OCI-LY7 (cell line): ENCODE measurements at regions not wholly inside any gene's neighbourhood (a gene's known extent, or its start where the extent isn't known, plus 50 kb on each side); places are given as distances from the start of the nearest gene placed in this dataset.

Source experiments
- BruUV-seq: library from RNA; stranded (reverse); fragments of 400-500 nt; replicated peaks from 2 replicates; lab custom pipeline; 2021; lab: Mats Ljungman, UMichigan
- CTCF ChIA-PET: fragments of 300-600 bp; sonication (Branson Sonifier 250); formaldehyde crosslinking; loops from one replicate; lab custom pipeline; 2022; ENCODE audit warnings: antibody characterized with exemption; ENCODE audit not compliant: unreplicated experiment; lab: Charles Lee
- POLR2A ChIA-PET: fragments of 300-600 bp; sonication (Branson Sonifier 250); formaldehyde crosslinking; loops from one replicate; lab custom pipeline; 2022; ENCODE audit warnings: antibody characterized with exemption; lab: Charles Lee
- DNase-seq: peaks from one replicate; pipeline ENCODE4 v3.0.0-alpha.2; 2015; ENCODE audit warnings: low spot score
- H2AFZ ChIP-seq: fragments of 200-600 bp; sonication (generic), shearing (Covaris generic); 2 replicates; pipeline ENCODE4 v1.6.1; 2014; ENCODE audit warnings: mild to moderate bottlenecking, antibody characterized with exemption, low read length, moderate library complexity
- H3K27ac ChIP-seq: fragments of 200-600 bp; sonication (generic); 2 replicates; pipeline ENCODE4 v1.5.1; 2014; ENCODE audit warnings: mixed run types, low read depth, mild to moderate bottlenecking, moderate library complexity, low read length, inconsistent platforms; ENCODE audit not compliant: poor library complexity, severe bottlenecking
- H3K36me3 ChIP-seq: fragments of 200-600 bp; sonication (generic); 2 replicates; pipeline ENCODE4 v1.6.1; 2014; ENCODE audit warnings: mild to moderate bottlenecking, antibody characterized with exemption, low read length, moderate library complexity, mixed read lengths; ENCODE audit not compliant: insufficient read depth
- H3K4me1 ChIP-seq: fragments of 200-600 bp; sonication (generic); 2 replicates; pipeline ENCODE4 v1.5.1; 2014; ENCODE audit warnings: mild to moderate bottlenecking, low read length; ENCODE audit not compliant: insufficient read depth, poor library complexity, severe bottlenecking
- H3K4me2 ChIP-seq: fragments of 200-600 bp; sonication (generic); 2 replicates; pipeline ENCODE4 v1.6.1; 2014; ENCODE audit warnings: mild to moderate bottlenecking, low read length
- H3K4me3 ChIP-seq: fragments of 200-600 bp; sonication (generic); 2 replicates; pipeline ENCODE4 v1.5.1; 2014; ENCODE audit warnings: mild to moderate bottlenecking, low read depth, low read length; ENCODE audit not compliant: poor library complexity, severe bottlenecking
- H3K79me2 ChIP-seq: fragments of 200-600 bp; sonication (generic); 2 replicates; pipeline ENCODE4 v1.6.1; 2016; ENCODE audit warnings: low read depth, mild to moderate bottlenecking, low read length, moderate library complexity, mixed read lengths; ENCODE audit not compliant: insufficient read depth
- H3K9me2 ChIP-seq: fragments of 200-600 bp; sonication (generic); 2 replicates; pipeline ENCODE4 v1.6.1; 2016; ENCODE audit warnings: mild to moderate bottlenecking, low read length, mixed read lengths; ENCODE audit not compliant: insufficient read depth
- H3K9me3 ChIP-seq: fragments of 200-600 bp; sonication (generic); 2 replicates; pipeline ENCODE4 v1.6.1; 2014; ENCODE audit warnings: mild to moderate bottlenecking, mixed run types, low read length, mixed read lengths
- H4K20me1 ChIP-seq: fragments of 200-600 bp; sonication (generic); 2 replicates; pipeline ENCODE4 v1.6.1; 2014; ENCODE audit warnings: mild to moderate bottlenecking, antibody characterized with exemption, low read length, moderate library complexity, mixed read lengths; ENCODE audit not compliant: insufficient read depth
- EZH2phosphoT487 ChIP-seq: fragments of 200-600 bp; sonication (generic); IDR thresholded peaks from 2 replicates; pipeline ENCODE4 v1.6.1; 2018; ENCODE audit warnings: low read depth, borderline replicate concordance, mild to moderate bottlenecking, mixed run types, antibody characterized with exemption, low read length, moderate library complexity, mixed read lengths
- intact Hi-C: fragments of 100-400 bp; cut with micrococcal nuclease; formaldehyde crosslinking; loops from one replicate; pipeline ENCODE4 v1.10.0; 2022; ENCODE audit not compliant: unreplicated experiment
- TF ChIP-seq, protein P1 (sequence below): fragments of 200-600 bp; sonication (generic); conservative IDR thresholded peaks from 2 replicates; pipeline ENCODE4 v1.5.1; 2014; ENCODE audit warnings: mild to moderate bottlenecking, antibody characterized with exemption, low read length, moderate library complexity, mixed read lengths

GRCh38 chr3:164507886-164508285 lies 570.4 kb downstream of the SI start:
- intact Hi-C loops, result no loop called here
- BruUV-seq, result no TSS peak
- no peaks in the 10 kb centered on the region for H3K9me2 ChIP-seq
- TF ChIP-seq EZH2phosphoT487, result no peak
- TF ChIP-seq, protein P1, sequence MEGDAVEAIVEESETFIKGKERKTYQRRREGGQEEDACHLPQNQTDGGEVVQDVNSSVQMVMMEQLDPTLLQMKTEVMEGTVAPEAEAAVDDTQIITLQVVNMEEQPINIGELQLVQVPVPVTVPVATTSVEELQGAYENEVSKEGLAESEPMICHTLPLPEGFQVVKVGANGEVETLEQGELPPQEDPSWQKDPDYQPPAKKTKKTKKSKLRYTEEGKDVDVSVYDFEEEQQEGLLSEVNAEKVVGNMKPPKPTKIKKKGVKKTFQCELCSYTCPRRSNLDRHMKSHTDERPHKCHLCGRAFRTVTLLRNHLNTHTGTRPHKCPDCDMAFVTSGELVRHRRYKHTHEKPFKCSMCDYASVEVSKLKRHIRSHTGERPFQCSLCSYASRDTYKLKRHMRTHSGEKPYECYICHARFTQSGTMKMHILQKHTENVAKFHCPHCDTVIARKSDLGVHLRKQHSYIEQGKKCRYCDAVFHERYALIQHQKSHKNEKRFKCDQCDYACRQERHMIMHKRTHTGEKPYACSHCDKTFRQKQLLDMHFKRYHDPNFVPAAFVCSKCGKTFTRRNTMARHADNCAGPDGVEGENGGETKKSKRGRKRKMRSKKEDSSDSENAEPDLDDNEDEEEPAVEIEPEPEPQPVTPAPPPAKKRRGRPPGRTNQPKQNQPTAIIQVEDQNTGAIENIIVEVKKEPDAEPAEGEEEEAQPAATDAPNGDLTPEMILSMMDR, result no peak
- no peaks in the 10 kb centered on the region for H3K9me3 ChIP-seq
- no peak overlapping the region for H2AFZ ChIP-seq
- no peaks in the 10 kb centered on the region for H3K4me1 ChIP-seq
- no peak overlapping the region for H3K4me2 ChIP-seq
- CTCF ChIA-PET, result no interaction called here
- no peaks in the 10 kb centered on the region for H4K20me1 ChIP-seq
- no peak overlapping the region for H3K27ac ChIP-seq
- H3K79me2 ChIP-seq, result no peaks in the 10 kb centered on the region
- POLR2A ChIA-PET, result interaction anchor here (1.4 kb wide), 1 partner anchor 99 kb away, joined by 4 read pairs; no protein-coding TSS in a partner anchor
- H3K4me3 ChIP-seq, result no peak overlapping the region
- no peak for DNase-seq
- H3K36me3 ChIP-seq, result no peaks in the 10 kb centered on the region

GRCh38 chr3:164498917-164499316 lies 579.4 kb downstream of the SI start:
- Histone ChIP-seq H3K4me2 (no peak overlapping the region), H3K27ac (no peak overlapping the region), H3K9me3 (no peaks in the 10 kb centered on the region), H3K4me1 (no peaks in the 10 kb centered on the region), H2AFZ (no peak overlapping the region), H3K9me2 (no peaks in the 10 kb centered on the region), H3K36me3 (no peaks in the 10 kb centered on the region), H3K4me3 (no peak overlapping the region), H4K20me1 (no peaks in the 10 kb centered on the region), H3K79me2 (no peaks in the 10 kb centered on the region)
- ChIA-PET POLR2A (no interaction called here), CTCF (no interaction called here)
- BruUV-seq, result no TSS peak
- no peak for DNase-seq
- no peak for TF ChIP-seq EZH2phosphoT487
- TF ChIP-seq, protein P1, result no peak
- intact Hi-C loops, result no loop called here

GRCh38 chr3:164488893-164489292 lies 589.4 kb downstream of the SI start:
- no peak overlapping the region for H2AFZ ChIP-seq
- no peaks in the 10 kb centered on the region for H3K36me3 ChIP-seq
- ChIA-PET CTCF (no interaction called here), POLR2A (no interaction called here)
- TF ChIP-seq, protein P1, result no peak
- no peak for TF ChIP-seq EZH2phosphoT487
- H3K27ac ChIP-seq, result no peak overlapping the region
- H3K9me2 ChIP-seq, result no peaks in the 10 kb centered on the region
- H3K4me3 ChIP-seq, result no peak overlapping the region
- H4K20me1 ChIP-seq, result no peaks in the 10 kb centered on the region
- intact Hi-C loops, result no loop called here
- BruUV-seq, result no TSS peak
- H3K9me3 ChIP-seq, result no peaks in the 10 kb centered on the region
- H3K79me2 ChIP-seq, result no peaks in the 10 kb centered on the region
- no peak overlapping the region for H3K4me2 ChIP-seq
- DNase-seq, result no peak
- no peaks in the 10 kb centered on the region for H3K4me1 ChIP-seq
